ENCODE measurements at regions not wholly inside any gene's neighbourhood (a gene's known extent, or its start where the extent isn't known, plus 50 kb on each side); places are given as distances from the start of the nearest gene placed in this dataset.

DNA sequence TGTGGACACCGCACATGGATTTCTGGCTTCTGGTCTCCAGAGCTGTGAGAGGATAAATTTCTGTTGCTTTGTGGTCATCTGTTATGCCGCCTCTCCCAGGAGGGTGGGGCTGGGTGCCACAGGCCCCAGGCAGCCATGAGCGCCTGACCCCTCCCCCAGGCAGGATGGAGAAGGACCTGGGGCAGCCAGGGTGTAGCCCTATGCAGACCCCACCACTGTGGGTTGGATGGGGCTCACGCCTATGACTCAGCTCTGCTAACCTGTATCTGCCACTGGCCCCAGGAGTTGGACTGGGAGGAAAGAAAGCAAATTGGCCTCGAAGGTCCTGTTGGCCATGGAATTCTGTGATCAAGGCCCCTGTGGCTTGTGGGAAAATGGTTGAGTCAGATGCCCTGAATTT is 1351.1 kb downstream of the BRD1 start:
- DNase-seq (ENCODE audit: low read depth) = no peak

DNA sequence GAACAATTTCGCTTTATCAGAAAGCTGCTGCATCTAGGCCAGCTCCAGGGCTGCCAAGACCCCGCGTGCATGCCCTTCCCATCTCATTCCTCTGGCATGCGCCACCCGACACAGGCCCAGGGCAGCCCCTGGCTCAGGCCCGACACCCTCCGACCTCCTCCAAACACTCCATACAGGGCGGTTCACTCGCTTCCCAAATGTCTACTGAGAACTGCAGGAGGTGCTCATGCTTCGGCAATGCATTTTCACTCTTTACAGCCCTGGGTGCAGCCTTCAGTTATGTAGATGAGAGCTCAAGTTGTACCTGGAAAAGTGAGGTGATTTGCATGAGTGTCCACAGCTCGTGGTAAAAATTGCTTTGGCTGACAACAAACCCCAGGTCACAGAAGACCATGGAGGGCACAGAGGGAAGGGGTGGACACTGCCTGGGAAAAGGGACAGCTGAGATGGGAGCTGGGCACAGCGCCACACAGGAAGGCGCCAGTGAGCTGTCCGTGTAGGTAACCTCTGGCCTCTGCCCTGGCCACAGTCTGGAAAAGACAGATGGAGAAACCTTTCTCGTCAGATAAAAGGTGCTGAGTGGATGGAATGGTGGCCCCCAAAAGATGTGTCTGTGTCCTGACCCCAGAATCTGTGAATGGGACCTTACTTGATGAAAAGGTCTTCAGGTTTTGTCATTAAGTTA is 1351.9 kb downstream of the BRD1 start:
- DNase-seq (ENCODE audit: low read depth) = no peak

DNA sequence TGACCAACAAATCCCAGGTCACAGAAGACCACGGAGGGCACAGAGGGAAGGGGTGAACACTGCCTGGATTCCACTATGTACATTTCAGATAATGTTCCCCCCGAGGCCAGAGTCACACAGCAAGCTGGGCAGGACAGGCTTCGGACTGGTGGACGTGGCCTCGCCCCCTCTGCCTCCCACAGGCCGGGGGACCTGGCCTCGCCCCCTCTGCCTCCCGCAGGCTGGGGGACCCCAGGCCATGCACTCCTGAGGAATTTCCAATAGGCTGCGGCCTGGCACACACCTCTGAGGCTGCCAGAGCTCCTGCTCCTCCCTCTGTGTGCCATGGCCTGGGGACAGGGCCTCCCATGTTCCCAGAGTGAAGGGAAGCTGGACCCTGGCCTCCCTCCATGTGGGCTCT is 1352.8 kb downstream of the BRD1 start:
- DNase-seq (ENCODE audit: low read depth) = no peak

DNA sequence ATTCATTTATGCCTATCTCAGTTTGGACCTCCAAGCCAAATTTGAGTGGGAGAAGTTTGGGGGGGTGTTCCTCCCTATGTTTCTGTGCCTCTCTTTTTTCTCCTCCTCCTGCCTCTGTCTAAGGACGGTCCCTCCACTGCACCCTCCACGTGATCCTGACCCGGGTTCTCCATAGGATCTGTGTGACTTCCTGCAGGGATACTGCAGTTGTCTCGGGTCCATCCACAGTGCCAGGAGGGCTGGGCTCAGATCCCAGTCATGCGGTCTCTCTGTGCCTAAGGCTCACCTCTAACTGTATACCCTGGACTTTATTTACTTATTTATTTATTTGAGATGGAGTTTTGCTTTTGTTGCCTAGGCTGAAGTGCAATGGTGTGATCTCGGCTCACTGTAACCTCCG is 1354.5 kb downstream of the BRD1 start:
- DNase-seq (ENCODE audit: low read depth) = no peak

DNA sequence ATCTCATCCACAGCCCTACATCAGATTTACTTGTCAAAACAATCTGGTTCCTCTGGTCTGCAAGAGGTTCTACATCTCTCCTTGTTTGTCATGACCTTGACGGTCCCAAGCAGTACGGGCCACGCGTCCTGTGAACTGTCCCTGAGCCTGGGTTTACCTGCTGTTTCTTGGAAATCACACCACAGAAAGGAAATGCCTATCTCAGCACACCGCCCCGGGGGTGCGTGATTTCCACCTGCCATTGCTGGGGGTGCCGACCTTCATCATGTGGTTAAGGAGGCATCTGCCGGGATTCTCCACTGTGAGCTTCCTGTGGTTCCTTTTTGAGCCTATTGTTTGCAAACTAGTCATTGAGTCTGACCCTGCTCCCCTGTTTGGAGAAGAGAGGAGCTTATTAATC is 1363.4 kb downstream of the BRD1 start:
- DNase-seq (ENCODE audit: low read depth) = no peak

DNA sequence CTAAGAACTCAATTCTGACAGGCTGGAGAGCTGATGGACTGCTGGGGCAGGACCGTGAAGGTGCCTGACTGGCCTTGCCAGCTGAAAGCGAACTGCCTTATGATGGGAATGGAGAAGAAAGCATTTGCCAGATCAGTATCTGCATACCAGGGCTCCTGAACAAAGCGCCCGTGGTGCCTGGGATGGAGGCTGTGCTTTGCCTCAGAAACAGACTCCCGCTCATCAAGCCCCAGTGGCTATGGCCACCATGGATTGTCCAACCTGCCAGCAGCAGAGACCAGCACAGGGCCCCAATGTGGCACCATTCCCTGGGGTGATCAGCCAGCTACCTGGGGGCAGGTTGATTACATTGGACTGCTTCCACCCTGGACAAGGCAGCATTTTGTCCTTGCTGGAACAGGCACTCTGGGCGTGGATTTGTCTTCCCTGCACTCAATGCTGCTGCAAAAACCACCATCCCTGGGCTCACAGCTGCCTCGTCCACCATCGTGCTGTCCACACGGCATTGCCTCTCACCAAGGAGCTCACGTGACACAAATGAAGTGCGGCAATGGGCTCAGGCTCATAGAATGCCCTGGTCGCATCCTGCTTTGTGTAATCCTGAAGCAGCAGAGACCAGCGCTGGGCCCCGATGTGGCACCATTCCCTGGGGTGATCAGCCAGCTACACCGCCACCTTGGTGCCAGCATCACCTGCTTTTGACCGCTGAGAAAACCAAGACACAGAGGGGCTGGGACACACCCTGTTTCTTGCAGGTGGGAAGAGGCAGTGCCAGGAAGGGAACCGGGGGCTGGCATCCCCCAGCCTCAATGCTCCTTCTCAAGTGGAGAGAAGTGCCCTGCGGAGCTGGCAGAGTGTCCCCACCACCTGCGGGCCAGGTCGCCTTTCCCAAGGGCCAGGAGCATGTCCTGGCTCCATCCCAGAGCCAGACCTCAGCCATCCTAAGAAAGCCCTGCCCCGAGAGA is 1367.5 kb downstream of the BRD1 start:
- DNase-seq (ENCODE audit: low read depth) = no peak

DNA sequence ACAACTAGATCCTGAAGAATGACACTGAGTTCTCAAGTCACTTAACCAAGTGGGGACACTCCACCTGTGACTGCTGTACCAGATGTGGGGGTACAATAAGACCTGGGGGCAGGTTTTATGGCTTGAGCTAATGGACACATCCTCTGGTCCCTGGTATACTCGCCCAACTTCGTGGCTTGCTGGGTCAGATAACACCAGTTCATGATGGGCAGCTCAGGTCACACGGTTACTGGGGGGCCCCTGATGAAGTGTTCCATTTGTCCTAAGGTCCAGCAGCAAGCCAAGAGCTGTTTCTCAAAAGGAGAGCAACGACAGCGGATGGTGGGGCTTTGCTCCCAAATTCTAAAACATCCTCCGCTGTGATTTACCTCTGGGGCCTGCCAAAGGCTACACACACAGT is 1368.4 kb downstream of the BRD1 start:
- no peak for DNase-seq (ENCODE audit: low read depth)

DNA sequence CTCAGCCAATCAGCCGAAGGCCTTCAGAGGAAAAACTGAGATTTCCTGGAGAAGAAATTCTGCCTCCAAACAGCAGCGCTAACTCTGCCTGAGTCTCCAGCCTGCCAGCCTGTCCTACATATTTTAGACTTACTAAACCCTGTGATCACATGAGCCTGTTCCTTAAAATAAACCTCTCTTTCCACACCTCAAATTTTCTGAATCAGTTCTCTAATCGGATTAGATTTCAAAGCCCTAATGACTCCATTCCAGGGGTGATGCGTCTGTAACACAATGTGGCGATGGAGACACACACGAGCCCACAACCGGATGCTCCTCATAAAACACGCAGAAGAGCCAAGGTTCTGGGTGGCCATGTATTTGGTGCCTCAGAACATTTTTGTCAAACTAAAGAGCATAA is 1371.2 kb downstream of the BRD1 start:
- no peak for DNase-seq (ENCODE audit: low read depth)

DNA sequence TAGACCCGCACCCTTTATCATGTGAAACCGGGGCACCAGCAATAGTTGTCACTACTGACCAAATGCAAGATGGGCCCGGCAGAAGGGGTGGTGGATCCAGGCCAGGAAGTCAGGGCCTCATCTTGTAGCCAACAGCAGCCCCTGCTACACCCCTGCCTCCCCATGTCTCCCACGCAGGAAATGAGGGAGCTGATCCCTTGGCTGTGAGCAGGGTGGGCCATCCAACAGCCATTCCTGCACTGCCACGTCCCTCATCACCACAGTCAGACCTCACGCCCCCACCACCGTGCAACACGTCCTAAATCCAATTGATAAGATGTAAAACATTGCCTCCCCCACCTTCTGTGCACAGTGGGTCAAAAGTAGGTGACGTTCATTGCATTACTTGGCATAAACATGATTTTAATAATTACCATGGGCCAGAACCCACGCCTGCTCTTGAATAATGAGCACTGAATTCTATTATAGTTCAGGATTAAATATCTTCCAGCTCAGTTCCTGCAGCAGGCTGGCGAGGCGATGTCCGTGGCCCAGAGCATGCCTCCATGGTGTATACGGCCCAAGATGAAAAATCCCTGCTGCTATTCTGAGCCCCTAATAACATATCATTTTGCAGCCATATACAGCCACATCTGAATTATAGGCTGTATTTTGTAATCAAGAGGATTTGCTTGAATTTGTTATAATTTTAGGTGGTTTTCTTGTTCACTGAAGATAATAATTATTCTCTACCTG is 1373.8 kb downstream of the BRD1 start:
- no peak for DNase-seq (ENCODE audit: low read depth)

DNA sequence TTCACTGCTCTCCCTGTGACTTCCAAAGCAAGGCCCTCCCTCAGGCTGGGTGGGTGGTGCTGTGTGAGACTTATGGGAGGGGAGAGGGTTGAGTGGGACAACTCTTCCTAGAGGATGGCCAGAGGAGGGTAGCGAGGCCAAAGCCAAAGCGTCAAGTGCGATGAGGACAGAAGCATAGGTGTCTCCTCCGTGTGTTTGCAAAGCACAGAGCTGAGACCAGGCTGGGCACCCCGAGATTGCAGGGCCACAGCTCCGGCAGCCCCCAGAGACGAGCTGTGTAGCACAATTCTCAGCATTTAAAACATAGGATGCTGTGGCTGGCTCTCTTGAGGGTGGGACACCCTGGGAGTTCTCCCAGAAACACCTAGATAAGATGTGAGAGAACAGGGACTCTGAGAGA is 1374.5 kb downstream of the BRD1 start:
- no peak for DNase-seq (ENCODE audit: low read depth)

DNA sequence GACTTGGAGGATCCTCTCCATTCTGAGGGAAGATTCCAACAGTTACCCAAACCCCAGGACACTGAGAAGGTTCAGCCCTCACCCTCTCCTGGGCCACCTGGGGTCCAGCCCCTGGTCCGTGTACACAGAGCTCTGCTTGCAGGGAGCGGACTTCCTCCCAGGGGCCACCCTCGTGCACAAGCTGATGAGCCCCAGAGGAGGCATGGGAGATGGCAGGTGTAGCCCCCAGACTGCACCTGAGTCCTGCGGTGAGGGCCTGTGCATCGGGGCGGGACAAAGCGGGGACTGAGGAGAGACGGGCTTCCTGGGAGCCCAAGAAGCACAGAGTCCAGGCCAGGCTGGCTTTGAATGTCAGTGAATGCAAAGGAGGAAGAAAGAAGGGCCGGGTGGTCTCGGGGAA is 1374.9 kb downstream of the BRD1 start:
- no peak for DNase-seq (ENCODE audit: low read depth)

DNA sequence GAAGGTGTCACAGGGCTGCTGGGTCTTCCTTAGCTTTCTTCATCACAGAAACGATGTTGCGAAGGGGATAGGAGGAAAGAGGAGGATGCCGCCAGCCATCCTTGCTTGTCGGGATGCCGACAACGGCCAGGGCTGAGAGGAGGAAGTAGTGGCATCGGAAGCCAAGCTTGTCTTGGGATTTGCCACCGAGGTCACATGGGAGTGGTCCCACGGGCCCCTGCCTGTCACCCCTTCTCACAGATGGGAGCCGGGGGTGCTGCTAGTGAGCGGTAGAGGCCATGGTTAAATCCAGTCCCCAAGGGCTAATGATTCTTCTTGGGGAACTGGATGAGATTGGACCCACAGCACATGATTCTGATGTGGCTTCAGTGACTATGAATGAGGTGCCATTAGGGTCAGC is 1375.8 kb downstream of the BRD1 start:
- DNase-seq (ENCODE audit: low read depth) = no peak

DNA sequence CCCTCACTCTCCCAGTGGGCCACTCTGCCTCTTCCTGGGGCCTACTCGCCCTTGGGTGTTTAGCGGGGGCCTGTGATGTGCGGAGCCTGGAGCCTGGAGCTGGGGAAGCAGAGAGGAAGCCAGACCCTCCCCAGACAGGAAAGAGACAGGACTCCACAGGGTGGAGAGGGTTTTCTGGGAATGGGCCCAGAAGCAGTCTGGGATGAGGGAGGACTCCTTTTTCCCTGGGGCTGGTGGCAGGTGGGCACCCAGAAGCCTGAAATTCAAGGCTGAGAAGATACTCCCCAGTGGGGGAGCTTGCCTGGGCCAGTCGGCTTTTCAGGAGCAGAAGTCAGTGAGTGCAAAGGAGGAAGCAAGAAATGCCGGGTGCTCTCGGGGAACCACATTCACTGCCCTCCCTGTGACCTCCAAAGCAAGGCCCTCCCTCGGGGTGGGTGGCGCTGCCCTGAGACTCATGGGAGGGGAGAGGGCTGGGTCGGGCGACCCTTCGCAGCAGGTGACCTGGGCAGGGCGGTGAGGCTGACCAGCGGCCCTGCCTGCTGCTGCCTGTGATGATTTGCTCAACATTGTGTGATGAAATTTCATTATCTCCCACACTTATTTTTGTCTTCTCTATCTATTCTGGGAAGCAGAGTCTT is 1377.4 kb downstream of the BRD1 start:
- no peak for DNase-seq (ENCODE audit: low read depth)

DNA sequence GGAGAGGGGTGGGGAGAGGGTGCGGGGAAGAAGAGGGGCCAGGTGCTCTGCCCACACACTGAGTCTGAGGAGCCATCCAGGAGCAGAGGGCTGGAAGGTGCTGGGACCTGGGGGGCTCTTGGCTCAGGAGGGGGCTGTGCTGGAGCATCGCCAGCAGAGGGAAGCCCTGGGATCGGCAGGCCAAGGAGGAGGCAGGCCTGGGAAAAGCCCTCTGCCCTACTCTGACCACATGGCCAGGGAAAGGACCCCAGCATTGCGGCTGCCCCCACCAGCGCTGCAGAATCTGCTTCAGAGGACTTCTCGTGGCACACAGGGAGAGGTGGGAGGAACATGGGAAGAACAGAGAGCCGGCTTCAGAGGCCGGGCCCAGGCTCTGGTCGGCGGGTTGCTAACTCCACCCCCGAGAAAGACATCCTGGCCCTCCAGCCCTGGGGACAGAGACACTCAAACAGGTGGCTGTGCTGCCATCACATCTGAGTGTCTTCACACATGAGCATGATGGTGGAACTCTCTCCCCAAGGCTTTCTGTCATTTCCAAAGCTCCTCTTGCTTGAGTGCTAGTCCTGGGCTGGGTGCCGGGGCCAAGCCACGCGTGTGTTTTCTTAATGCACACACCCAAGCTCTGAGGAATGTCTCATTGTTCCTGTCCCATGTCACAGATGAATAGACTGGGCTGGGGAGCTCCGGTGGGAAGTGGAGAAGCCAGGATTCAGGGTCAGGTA is 1378.0 kb downstream of the BRD1 start:
- no peak for DNase-seq (ENCODE audit: low read depth)

DNA sequence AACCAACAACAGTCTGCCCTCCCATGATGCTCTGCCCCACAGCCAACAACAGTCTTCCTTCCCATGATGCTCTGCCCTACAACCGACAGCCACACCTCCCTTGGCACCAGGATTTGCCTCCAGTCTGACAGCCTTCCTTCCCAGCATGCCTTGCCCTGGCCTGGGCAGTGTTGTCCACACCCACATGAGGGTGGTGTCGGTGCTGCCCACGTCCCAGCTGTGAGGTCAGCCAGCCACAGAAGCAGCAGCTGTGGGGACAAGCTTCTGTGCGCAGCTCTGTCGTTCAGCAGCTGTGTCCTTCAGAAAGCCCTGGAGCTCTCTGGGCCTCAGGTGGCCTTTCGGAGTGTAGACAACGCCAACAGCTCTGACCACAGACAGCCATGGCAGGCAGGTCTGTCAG is 1378.9 kb downstream of the BRD1 start:
- no peak for DNase-seq (ENCODE audit: low read depth)

DNA sequence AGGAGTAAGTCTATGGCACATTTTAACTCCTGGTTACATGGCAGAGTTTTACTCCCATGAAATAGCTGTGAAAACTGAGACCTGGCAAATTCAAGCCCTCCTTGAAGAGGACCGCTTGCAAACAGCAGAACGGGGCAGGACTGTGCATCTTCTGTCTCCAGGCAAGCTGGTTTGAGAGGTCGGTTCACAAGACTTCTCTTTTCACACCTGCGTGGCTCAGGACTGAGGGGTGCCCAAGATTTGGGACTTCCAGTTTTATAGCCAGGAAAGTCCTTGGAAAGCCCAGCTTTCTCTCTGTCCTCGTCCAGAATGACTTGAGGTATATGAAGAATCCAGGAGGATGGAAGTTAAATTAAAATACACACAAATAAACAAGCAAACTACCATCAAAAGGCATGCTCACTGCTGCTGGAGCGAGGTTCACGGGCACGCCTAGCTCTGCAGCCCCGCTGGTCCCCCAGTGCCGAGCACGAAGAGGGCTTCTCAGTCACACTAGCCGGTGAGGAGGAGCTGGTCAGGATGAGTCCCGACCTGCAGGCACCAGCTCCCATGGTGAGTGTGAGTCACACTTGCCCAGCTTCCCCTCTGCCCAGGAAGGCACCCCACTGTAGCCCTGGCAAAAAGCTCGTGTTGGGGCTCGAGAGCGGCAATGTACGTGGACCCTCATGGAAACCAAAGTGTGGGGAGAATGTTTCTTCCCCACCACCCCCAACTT is 1382.4 kb downstream of the BRD1 start:
- no peak for DNase-seq (ENCODE audit: low read depth)

DNA sequence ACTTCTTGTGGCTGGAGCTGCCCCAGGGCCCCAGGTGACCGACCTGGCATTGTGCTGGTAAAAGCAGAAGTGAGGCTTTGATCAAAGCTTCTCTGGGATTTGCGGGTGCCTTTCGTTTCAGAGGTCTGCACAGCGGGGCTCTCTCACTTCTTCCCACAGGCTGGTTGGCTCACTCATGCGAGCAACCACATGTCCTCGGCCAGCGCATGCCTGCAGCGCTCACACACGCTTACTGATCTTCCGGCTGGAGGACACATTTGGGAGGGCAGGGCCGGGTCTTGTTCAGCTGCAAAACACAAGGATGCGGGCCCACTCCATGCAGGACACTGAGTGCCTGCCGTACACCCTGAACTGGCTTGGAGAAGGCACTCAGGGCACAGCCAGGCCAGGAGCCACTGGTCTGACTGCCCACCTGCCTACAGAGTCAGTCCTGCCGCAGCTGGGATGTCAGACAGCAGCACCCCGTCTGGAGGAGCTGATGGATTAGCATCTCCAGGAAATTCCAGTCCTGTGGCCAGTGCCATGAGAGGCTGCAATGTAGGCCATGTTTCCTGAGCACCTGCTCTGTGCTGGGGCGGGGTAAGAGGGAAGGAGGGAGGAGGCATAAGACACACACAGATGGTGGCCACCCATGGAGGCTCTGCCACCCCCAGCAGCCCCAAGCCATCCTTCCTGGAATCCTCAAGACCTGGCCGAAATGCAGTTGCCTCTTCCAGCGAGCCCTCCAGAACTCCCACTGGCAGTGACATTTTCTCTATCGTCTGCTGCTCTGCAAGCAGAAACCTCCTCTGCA is 1383.2 kb downstream of the BRD1 start:
- DNase-seq (ENCODE audit: low read depth) = no peak

DNA sequence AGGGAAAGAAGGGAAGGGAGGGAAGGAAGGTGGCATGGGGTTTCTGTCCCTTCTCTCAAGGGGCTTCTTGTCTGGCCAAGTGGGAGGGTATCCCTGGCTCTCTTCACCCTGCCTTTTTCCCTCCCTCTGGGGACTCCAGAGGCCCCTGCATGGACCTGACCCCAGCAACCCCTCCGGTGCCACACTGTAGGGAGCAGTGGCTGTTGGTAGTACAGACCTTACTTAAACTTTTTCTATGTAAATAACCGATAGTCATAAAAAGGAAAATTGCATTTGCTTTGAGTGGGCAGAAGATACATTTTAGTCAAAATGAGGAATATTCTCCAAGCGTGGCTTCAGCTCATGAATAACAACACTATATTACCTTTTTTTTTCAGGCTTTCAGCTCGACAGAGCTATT is 1384.0 kb downstream of the BRD1 start:
- no peak for DNase-seq (ENCODE audit: low read depth)

DNA sequence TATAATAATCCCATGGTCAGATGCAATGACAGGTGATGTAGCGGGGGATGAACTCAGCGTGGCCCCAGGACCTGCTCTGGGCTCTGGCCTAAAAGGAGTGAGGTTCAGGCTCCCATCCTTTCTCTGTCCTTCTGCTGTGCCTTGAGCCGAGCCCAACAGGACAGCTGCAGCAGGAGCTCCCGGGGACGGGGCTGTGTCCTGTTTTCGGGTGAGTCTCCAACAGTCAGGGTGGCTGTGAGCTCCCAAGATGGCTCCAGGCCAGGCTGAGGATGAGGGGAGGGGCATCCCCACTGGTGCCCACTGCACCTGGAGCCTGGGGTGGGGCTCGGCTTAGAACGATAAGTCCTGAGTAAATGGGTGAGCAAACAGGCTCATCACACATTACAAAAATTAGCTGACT is 1385.0 kb downstream of the BRD1 start:
- no peak for DNase-seq (ENCODE audit: low read depth)

DNA sequence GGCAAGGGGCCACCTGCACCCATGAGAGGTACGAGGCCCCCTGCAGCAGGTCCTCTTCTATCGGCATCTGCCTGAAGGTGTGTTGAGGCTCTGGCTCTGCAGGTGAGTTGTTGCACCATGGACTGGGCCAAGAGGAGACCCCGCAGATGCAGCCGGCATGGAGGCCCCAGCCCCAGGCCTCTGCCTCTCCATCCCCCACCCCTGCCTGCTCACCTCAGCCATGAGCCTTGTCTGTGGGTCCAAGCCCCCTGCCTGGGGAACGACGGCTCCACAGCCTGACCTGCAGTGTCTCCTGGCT is 1386.2 kb downstream of the BRD1 start:
- no peak for DNase-seq (ENCODE audit: low read depth)
